HepG2 (cell line): ENCODE measurements at regions not wholly inside any gene's neighbourhood (a gene's known extent, or its start where the extent isn't known, plus 50 kb on each side); places are given as distances from the start of the nearest gene placed in this dataset.

ENCODE experiments used
- ATAC-seq: fragments of 200-7000 bp; cut with Tn5 transposase; 3 replicates; pipeline ENCODE4 v1.9.1; 2020; ENCODE audit warnings: mild to moderate bottlenecking, moderate library complexity
- BruUV-seq: library from RNA; stranded (reverse); fragments of 400-500 nt; replicated peaks from 2 replicates; lab custom pipeline; 2021; lab: Mats Ljungman, UMichigan
- CTCF ChIA-PET: fragments of 300-600 bp; formaldehyde crosslinking; extraction: SDS; loops from one replicate; lab custom pipeline; 2021; ENCODE audit warnings: low total read pairs, inconsistent platforms, low intra/inter-chr PET ratio; lab: Yijun Ruan, JAX
- POLR2A ChIA-PET: fragments of 350-600 bp; sonication (Branson Sonifier 250); formaldehyde crosslinking; loops from one replicate; lab custom pipeline; 2020; ENCODE audit warnings: antibody characterized with exemption, inconsistent platforms; lab: Yijun Ruan, JAX
- DNase-seq: peaks from one replicate; pipeline ENCODE4 v3.0.0-alpha.2; 2015; ENCODE audit warnings: low spot score
- FAIRE-seq: peaks from 3 replicates; lab custom pipeline; 2011; peaks lifted over from hg19 to GRCh38; lab: Jason Lieb, UNC
- H2AFZ ChIP-seq: one replicate; pipeline ENCODE4 v1.6.1; 2011; ENCODE audit warnings: low read length, inconsistent platforms
- H3K27ac ChIP-seq: fragments of 300-600 bp; 3 replicates; pipeline ENCODE4 v1.8.0; 2011; ENCODE audit warnings: mixed run types, mild to moderate bottlenecking, mixed read lengths, low read length, inconsistent platforms; ENCODE audit not compliant: insufficient read depth; ENCODE audit errors: extremely low read length
- H3K27me3 ChIP-seq, 2 experiments: fragments of 200-600 bp in 1 of 2; 2 replicates in 1 of 2; 3 replicates in 1 of 2; pipeline versions ENCODE4 v1.6.0 to v1.8.0; 2011; ENCODE audit warnings: low read length in 2 of 2, mild to moderate bottlenecking in 2 of 2, moderate library complexity in 2 of 2, inconsistent platforms in 1 of 2; ENCODE audit not compliant: insufficient read depth in 2 of 2, control insufficient read depth in 1 of 2
- H3K36me3 ChIP-seq, 2 experiments: fragments of 200-600 bp in 1 of 2; replicated peaks in 1 of 2; 2 replicates in 1 of 2; 3 replicates in 1 of 2; pipeline versions ENCODE4 v1.5.1 to v1.8.0; 2011; ENCODE audit warnings: low read length in 2 of 2, inconsistent platforms in 1 of 2; ENCODE audit not compliant: insufficient read depth in 2 of 2, control insufficient read depth in 1 of 2
- H3K4me1 ChIP-seq: 2 replicates; pipeline ENCODE4 v1.5.1; 2012; ENCODE audit warnings: low read length, inconsistent platforms; ENCODE audit not compliant: insufficient read depth
- H3K4me2 ChIP-seq: 2 replicates; pipeline ENCODE4 v1.6.0; 2011; ENCODE audit warnings: low read depth, low read length, inconsistent platforms
- H3K4me3 ChIP-seq, 3 experiments: fragments of 200-600 bp in 1 of 3; sonication (generic), shearing (Covaris generic) in 1 of 3; replicated peaks in 1 of 3; 2 replicates each; pipeline ENCODE4 v1.5.1; 2011 to 2016; ENCODE audit warnings: low read length in 3 of 3, inconsistent platforms in 2 of 3, low read depth in 2 of 3, mild to moderate bottlenecking in 2 of 3, control low read depth in 1 of 3, mixed read lengths in 1 of 3; ENCODE audit not compliant: insufficient read depth in 1 of 3
- H3K79me2 ChIP-seq: one replicate; pipeline ENCODE4 v1.6.1; 2011; ENCODE audit warnings: low read length, inconsistent platforms; ENCODE audit not compliant: insufficient read depth
- H3K9ac ChIP-seq: 2 replicates; pipeline ENCODE4 v1.6.0; 2011; ENCODE audit warnings: mild to moderate bottlenecking, low read depth, low read length, inconsistent platforms; ENCODE audit not compliant: insufficient read depth
- H3K9me3 ChIP-seq: 2 replicates; pipeline ENCODE4 v1.5.1; 2012; ENCODE audit warnings: mild to moderate bottlenecking, low read length
- H4K20me1 ChIP-seq: 2 replicates; pipeline ENCODE4 v1.6.0; 2011; ENCODE audit warnings: inconsistent platforms, mild to moderate bottlenecking, low read length, moderate library complexity; ENCODE audit not compliant: insufficient read depth
- E2F5 ChIP-seq: sonication (generic); formaldehyde crosslinking; conservative IDR thresholded peaks from 2 replicates; pipeline ENCODE4 v1.4.0; 2020; ENCODE audit warnings: missing genetic modification reagents
- HNF4A ChIP-seq: sonication (generic); formaldehyde crosslinking; IDR thresholded peaks from 2 replicates; pipeline ENCODE4 v1.4.0; 2020; ENCODE audit warnings: missing genetic modification reagents
- JUN ChIP-seq: sonication (generic); formaldehyde crosslinking; IDR thresholded peaks from 2 replicates; pipeline ENCODE4 v1.4.0; 2020; ENCODE audit warnings: mild to moderate bottlenecking, missing genetic modification reagents
- PRDM4 ChIP-seq: sonication (generic); formaldehyde crosslinking; IDR thresholded peaks from 2 replicates; pipeline ENCODE4 v1.9.0; 2021; ENCODE audit warnings: missing genetic modification reagents, borderline replicate concordance
- PRMT3 ChIP-seq: sonication (generic); formaldehyde crosslinking; IDR thresholded peaks from 2 replicates; pipeline ENCODE4 v1.8.1; 2022; ENCODE audit warnings: low read depth, mild to moderate bottlenecking, moderate library complexity, missing genetic modification reagents, borderline replicate concordance
- THRA ChIP-seq: sonication (generic); formaldehyde crosslinking; IDR thresholded peaks from 2 replicates; pipeline ENCODE4 v1.4.0; 2020; ENCODE audit warnings: missing genetic modification reagents, borderline replicate concordance
- TIGD3 ChIP-seq: sonication (generic); formaldehyde crosslinking; IDR thresholded peaks from 2 replicates; pipeline ENCODE4 v1.5.1; 2020; ENCODE audit warnings: mild to moderate bottlenecking, missing genetic modification reagents, borderline replicate concordance
- TOPORS ChIP-seq: sonication (generic); formaldehyde crosslinking; IDR thresholded peaks from 2 replicates; pipeline ENCODE4 v1.8.0; 2023; ENCODE audit warnings: mild to moderate bottlenecking, missing genetic modification reagents
- U2AF2 ChIP-seq: fragments of 200-400 bp; formaldehyde crosslinking; IDR thresholded peaks from 2 replicates; pipeline ENCODE4 v1.6.1; 2017; ENCODE audit warnings: low read depth, mild to moderate bottlenecking, low read length
- ZNF263 ChIP-seq: sonication (generic); formaldehyde crosslinking; IDR thresholded peaks from 2 replicates; pipeline ENCODE4 v1.4.0; 2020; ENCODE audit warnings: missing genetic modification reagents
- ZNF3 ChIP-seq: IDR thresholded peaks from 2 replicates; pipeline ENCODE4 v1.7.0; 2017; ENCODE audit warnings: inconsistent platforms
- ZNF777 ChIP-seq: sonication (generic); formaldehyde crosslinking; IDR thresholded peaks from 2 replicates; pipeline ENCODE4 v1.4.0; 2020; ENCODE audit warnings: missing genetic modification reagents
- WGBS: methylation state at CpG from one replicate; pipeline ENCODE4 v1.1.6; 2017; ENCODE audit warnings: low lambda C conversion rate; 5-methylcytosine and 5-hydroxymethylcytosine counted together
- in situ Hi-C: cut with HindIII; loops from 2 replicates; pipeline ENCODE4 v1.10.0; 2017; ENCODE audit warnings: low pct_unique_long_range_greater_than_20kb; ENCODE audit not compliant: extremely low pct_ligation_motif_present
- intact Hi-C: fragments of 100-400 bp; cut with micrococcal nuclease; formaldehyde crosslinking; loops from one replicate; pipeline ENCODE4 v1.10.0; 2022; ENCODE audit not compliant: unreplicated experiment
- TF ChIP-seq, protein P1 (sequence below): sonication (generic); formaldehyde crosslinking; IDR thresholded peaks from 2 replicates; pipeline ENCODE4 v1.5.1; 2020; ENCODE audit warnings: missing genetic modification reagents, mild to moderate bottlenecking, borderline replicate concordance

- DNase-seq (no peak), FAIRE-seq (no peak), ATAC-seq (no peak)
- no TSS peak for BruUV-seq
- no peaks in the 10 kb centered on the region for H4K20me1 ChIP-seq
- in situ Hi-C loops (no loop called here), intact Hi-C loops (no loop called here)
- no peak overlapping the region for H3K4me3 ChIP-seq
- no peak overlapping the region for H3K4me2 ChIP-seq
- H2AFZ ChIP-seq, result no peak overlapping the region
- ChIA-PET CTCF (no interaction called here), POLR2A (no interaction called here)
- H3K9ac ChIP-seq, result no peak overlapping the region
- H3K27me3 ChIP-seq, result no peaks in the 10 kb centered on the region
- H3K4me1 ChIP-seq, result no peaks in the 10 kb centered on the region
- WGBS, result 5% methylated on average over 1 of the region's 1 CpG
- H3K9me3 ChIP-seq, result peaks cover 99% of the 10 kb centered on the region
- H3K27ac ChIP-seq, result no peak overlapping the region
- H3K79me2 ChIP-seq, result no peaks in the 10 kb centered on the region
- TF ChIP-seq ZNF3 (CRISPR knock-in tag) (no peak), JUN (CRISPR knock-in tag) (no peak), PRMT3 (CRISPR knock-in tag) (no peak), E2F5 (CRISPR knock-in tag) (no peak), HNF4A (CRISPR knock-in tag) (no peak), PRDM4 (CRISPR knock-in tag) (no peak), TIGD3 (CRISPR knock-in tag) (no peak), ZNF263 (CRISPR knock-in tag) (no peak), U2AF2 (no peak), ZNF777 (CRISPR knock-in tag) (no peak), TOPORS (no peak), THRA (CRISPR knock-in tag) (no peak)
- TF ChIP-seq, protein P1, sequence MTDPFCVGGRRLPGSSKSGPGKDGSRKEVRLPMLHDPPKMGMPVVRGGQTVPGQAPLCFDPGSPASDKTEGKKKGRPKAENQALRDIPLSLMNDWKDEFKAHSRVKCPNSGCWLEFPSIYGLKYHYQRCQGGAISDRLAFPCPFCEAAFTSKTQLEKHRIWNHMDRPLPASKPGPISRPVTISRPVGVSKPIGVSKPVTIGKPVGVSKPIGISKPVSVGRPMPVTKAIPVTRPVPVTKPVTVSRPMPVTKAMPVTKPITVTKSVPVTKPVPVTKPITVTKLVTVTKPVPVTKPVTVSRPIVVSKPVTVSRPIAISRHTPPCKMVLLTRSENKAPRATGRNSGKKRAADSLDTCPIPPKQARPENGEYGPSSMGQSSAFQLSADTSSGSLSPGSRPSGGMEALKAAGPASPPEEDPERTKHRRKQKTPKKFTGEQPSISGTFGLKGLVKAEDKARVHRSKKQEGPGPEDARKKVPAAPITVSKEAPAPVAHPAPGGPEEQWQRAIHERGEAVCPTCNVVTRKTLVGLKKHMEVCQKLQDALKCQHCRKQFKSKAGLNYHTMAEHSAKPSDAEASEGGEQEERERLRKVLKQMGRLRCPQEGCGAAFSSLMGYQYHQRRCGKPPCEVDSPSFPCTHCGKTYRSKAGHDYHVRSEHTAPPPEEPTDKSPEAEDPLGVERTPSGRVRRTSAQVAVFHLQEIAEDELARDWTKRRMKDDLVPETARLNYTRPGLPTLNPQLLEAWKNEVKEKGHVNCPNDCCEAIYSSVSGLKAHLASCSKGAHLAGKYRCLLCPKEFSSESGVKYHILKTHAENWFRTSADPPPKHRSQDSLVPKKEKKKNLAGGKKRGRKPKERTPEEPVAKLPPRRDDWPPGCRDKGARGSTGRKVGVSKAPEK (CRISPR knock-in tag), result no peak
- H3K36me3 ChIP-seq, result no peaks in the 10 kb centered on the region
These were observed 207.8 kb downstream of the RND3 start for GRCh38 chr2:150279686-150280085.
